ENCODE measurements at regions not wholly inside any gene's neighbourhood (a gene's known extent, or its start where the extent isn't known, plus 50 kb on each side); places are given as distances from the start of the nearest gene placed in this dataset.

DNA sequence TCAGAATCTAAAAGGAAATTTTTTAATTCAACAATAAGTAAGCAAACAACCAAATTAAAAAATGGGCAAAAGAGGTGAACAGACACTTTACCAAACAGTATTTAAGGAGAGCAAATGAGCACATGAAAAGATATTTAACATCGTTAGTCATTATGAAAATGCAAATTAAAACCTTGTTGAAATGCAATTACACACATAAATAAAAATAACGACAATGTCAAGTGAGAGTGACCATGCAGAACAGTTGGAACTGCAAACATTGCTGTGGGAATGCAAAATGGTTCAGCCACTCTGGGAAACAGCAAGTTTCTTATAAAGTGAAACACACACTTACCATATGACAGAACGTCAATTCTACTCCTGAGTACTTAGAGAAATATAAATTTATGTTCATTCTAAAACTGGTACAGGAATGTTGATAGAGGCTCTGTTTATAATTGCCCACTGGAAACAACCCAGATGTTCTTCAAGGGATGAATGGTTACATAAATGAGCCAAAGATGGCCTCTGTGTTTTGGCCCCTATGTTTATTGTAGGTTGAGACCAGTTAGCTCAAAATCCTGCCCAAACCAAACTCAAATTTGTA, 678.1 kb downstream of the UQCRFS1 start:
- no peaks in the 10 kb centered on the region for H3K79me2 ChIP-seq (ENCODE audit: insufficient read depth, low read length)
- no peak overlapping the region for H3K27ac Mint-ChIP-seq
- H3K4me1 ChIP-seq (ENCODE audit: insufficient read depth, low read length): no peaks in the 10 kb centered on the region
- TF ChIP-seq, protein P1, sequence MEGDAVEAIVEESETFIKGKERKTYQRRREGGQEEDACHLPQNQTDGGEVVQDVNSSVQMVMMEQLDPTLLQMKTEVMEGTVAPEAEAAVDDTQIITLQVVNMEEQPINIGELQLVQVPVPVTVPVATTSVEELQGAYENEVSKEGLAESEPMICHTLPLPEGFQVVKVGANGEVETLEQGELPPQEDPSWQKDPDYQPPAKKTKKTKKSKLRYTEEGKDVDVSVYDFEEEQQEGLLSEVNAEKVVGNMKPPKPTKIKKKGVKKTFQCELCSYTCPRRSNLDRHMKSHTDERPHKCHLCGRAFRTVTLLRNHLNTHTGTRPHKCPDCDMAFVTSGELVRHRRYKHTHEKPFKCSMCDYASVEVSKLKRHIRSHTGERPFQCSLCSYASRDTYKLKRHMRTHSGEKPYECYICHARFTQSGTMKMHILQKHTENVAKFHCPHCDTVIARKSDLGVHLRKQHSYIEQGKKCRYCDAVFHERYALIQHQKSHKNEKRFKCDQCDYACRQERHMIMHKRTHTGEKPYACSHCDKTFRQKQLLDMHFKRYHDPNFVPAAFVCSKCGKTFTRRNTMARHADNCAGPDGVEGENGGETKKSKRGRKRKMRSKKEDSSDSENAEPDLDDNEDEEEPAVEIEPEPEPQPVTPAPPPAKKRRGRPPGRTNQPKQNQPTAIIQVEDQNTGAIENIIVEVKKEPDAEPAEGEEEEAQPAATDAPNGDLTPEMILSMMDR (conservative IDR thresholded peaks at IDR 0.05): no peak
- H3K27me3 ChIP-seq (ENCODE audit: insufficient read depth, low read length): no peaks in the 10 kb centered on the region
- peaks cover 2 to 11% (median 4%) of the 10 kb centered on the region in 3 experiments; a peak in 5 of 7 replicates for H3K36me3 Mint-ChIP-seq (ENCODE audit: insufficient read depth in 1 of 3, low read depth in 3 of 3)
- H3K9me3 ChIP-seq (ENCODE audit: control insufficient read depth, low read depth, low read length): no peaks in the 10 kb centered on the region
- H3K4ac ChIP-seq (ENCODE audit: low read depth, low read length): no peak overlapping the region
- DNase-seq: no peak
- H2AK5ac ChIP-seq (ENCODE audit: insufficient read length, low read length): no peak overlapping the region
- H3K9ac ChIP-seq (ENCODE audit: extremely low read depth, insufficient read length, low read length): no peak overlapping the region
- no peak overlapping the region for H2BK20ac ChIP-seq (ENCODE audit: low read depth, low read length, poor library complexity, severe bottlenecking)
- H3K4me3 Mint-ChIP-seq: no peak overlapping the region
- H3K79me1 ChIP-seq (ENCODE audit: insufficient read depth, low read depth, low read length, poor library complexity, severe bottlenecking): no peaks in the 10 kb centered on the region
- no peak overlapping the region for H4K8ac ChIP-seq (replicated peaks; ENCODE audit: insufficient read length, low read depth, low read length)
- no peak overlapping the region for H2BK120ac ChIP-seq (ENCODE audit: low read depth, low read length, poor library complexity, severe bottlenecking)
- H3K56ac ChIP-seq (ENCODE audit: insufficient read length, low read depth, low read length): no peak overlapping the region
- WGBS (ENCODE audit: extremely low coverage, insufficient read length, low lambda C conversion rate): no CpG with 5 or more reads among the region's 3 CpGs
- H4K20me1 ChIP-seq (ENCODE audit: control insufficient read depth, insufficient read depth, insufficient read length): no peaks in the 10 kb centered on the region
- no peak overlapping the region for H4K5ac ChIP-seq (ENCODE audit: insufficient read length, low read depth, low read length)
- peaks cover 13 to 17% of the 10 kb centered on the region in 2 experiments for H3K9me3 Mint-ChIP-seq
- H3K23me2 ChIP-seq (ENCODE audit: insufficient read length, low read depth, low read length, poor library complexity, severe bottlenecking): no peaks in the 10 kb centered on the region
- H3K23ac ChIP-seq (ENCODE audit: insufficient read length, low read depth, low read length): no peak overlapping the region
- H3T11ph ChIP-seq (ENCODE audit: low read length): no peak overlapping the region
- no peak overlapping the region for H3K27ac ChIP-seq (ENCODE audit: insufficient read length, low read depth, low read length)
- no peak overlapping the region for H3K18ac ChIP-seq (ENCODE audit: insufficient read length, low read depth, low read length)
- H3K4me2 ChIP-seq (ENCODE audit: insufficient read depth, insufficient read length, low read length): no peak overlapping the region
- H2BK15ac ChIP-seq (ENCODE audit: low read depth, low read length): no peak overlapping the region
- no peaks in the 10 kb centered on the region for H3K27me3 Mint-ChIP-seq (ENCODE audit: low read depth)
- H3K4me1 Mint-ChIP-seq: peaks cover 0 to 2% of the 10 kb centered on the region in 2 experiments; a peak in 1 of 4 replicates
- H2BK12ac ChIP-seq (ENCODE audit: insufficient read length, low read depth, low read length): no peak overlapping the region
- H3K14ac ChIP-seq (ENCODE audit: insufficient read depth, low read length): no peak overlapping the region
- H4K91ac ChIP-seq (ENCODE audit: insufficient read length, low read depth, low read length): no peak overlapping the region
- H2AFZ ChIP-seq (ENCODE audit: low read length): no peak overlapping the region
- no peak overlapping the region for H2BK5ac ChIP-seq (ENCODE audit: insufficient read length, low read length)
